ENCODE measurements at regions not wholly inside any gene's neighbourhood (a gene's known extent, or its start where the extent isn't known, plus 50 kb on each side); places are given as distances from the start of the nearest gene placed in this dataset.

DNA sequence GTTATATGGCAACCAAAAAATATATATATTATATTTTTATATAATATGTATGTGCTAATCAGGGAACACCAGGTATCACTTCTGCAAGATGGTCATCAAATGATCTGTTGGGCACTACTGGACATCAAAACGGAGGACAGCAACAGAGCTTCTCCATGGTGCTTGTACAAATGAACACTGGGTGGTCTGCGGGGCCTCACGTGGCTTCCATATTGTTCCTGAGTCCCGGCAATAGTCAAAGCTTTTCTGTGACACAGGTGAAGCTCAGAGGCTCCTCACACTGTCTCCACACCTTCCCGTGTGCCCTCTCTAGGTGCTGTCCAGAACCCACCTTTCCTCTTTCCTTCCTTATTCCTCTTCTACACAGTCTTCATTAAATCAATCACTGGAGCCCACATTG lies 149.9 kb upstream of the PIRT start:
- TF ChIP-seq L3MBTL2 (conservative IDR thresholded peaks at IDR 0.05) (no peak), BHLHE40 (IDR thresholded peaks at IDR 0.05; ENCODE audit: borderline replicate concordance) (no peak), FOXK2 (IDR thresholded peaks at IDR 0.05) (no peak), HDGF (IDR thresholded peaks at IDR 0.05; ENCODE audit: borderline replicate concordance) (no peak), NFRKB (IDR thresholded peaks at IDR 0.05) (no peak), LEF1 (IDR thresholded peaks at IDR 0.05; ENCODE audit: borderline replicate concordance) (no peak), SUZ12 (IDR thresholded peaks at IDR 0.05) (no peak), ARNT (IDR thresholded peaks at IDR 0.05) (no peak), FOXM1 (IDR thresholded peaks at IDR 0.05; ENCODE audit: borderline replicate concordance) (no peak), TARDBP (IDR thresholded peaks at IDR 0.05) (no peak), PKNOX1 (IDR thresholded peaks at IDR 0.05) (no peak), FOXA1 (IDR thresholded peaks at IDR 0.05) (no peak), ELF4 (IDR thresholded peaks at IDR 0.05) (no peak), SP1 (IDR thresholded peaks at IDR 0.05) (no peak), ZNF384 (IDR thresholded peaks at IDR 0.05) (no peak), CTBP1 (IDR thresholded peaks at IDR 0.05; ENCODE audit: borderline replicate concordance) (no peak)
- CTCF ChIA-PET = no interaction called here
- POLR2A ChIA-PET = no interaction called here
- no peak for DNase-seq (ENCODE audit: extremely low spot score)

DNA sequence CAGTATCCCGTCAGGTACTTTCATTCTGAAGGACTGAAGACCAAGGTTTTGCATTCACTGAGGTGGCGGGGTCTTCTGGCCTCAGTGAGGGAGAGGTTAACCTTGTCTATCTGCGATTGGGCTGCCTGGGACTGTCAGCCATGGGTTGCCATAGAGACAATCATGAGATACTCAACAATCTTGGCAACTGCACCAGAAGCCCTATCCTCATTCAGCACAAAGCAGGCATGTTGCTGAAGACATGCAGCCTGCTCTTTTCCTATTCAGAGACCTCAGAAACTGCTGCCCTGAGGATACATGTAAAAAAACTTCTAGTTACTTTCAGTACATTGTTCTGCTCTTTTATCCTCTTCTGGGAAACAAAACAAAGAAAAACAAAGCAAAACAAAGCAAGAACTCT lies 146.3 kb upstream of the PIRT start:
- POLR2A ChIA-PET = no interaction called here
- CTCF ChIA-PET = no interaction called here
- TF ChIP-seq SP1 (IDR thresholded peaks at IDR 0.05) = no peak
- no peak for TF ChIP-seq L3MBTL2 (conservative IDR thresholded peaks at IDR 0.05)
- TF ChIP-seq CTBP1 (IDR thresholded peaks at IDR 0.05; ENCODE audit: borderline replicate concordance) = no peak
- TF ChIP-seq PKNOX1 (IDR thresholded peaks at IDR 0.05) = no peak
- TF ChIP-seq FOXK2 (IDR thresholded peaks at IDR 0.05) = no peak
- TF ChIP-seq HDGF (IDR thresholded peaks at IDR 0.05; ENCODE audit: borderline replicate concordance) = no peak
- no peak for DNase-seq (ENCODE audit: extremely low spot score)

DNA sequence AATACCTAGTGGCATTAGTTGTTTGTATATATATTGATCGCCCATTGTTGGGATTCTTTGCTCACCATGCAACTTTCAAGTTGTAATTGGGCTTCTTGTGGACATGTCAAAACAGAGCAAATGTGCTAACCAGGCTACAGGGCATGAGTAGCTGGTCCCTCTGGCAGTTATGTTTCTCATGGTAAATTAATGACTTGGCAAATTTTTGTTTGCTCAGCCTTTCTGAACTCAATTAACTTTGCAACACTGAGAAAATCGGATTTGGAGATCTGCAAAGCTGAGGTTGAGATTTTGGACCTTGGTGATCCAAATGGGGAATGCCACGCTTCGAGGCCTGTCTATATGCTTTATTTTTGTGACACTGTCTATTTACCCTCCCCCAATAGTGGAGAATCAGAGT lies 138.5 kb upstream of the PIRT start:
- no peak for DNase-seq (ENCODE audit: extremely low spot score)

DNA sequence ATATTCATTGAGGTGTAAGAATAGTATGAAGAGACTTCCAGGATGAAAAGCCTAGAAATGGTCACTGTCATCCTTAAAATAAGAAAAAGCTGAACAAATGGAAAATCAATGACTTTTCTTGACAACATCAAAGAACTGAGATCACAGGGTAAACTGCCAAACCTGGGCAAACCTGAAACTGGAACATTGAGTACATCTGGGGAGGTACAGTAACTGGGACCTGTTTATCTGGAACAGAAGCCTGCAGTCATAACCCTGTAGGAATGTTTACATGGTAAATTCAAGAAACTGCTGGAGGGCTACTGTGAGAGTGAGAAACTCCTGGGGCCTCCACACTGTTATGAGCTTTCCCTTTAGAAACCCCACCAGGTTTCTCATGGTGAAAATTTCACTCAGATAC lies 130.1 kb upstream of the PIRT start:
- TF ChIP-seq BHLHE40 (IDR thresholded peaks at IDR 0.05; ENCODE audit: borderline replicate concordance) = no peak
- ChIA-PET POLR2A (no interaction called here), CTCF (no interaction called here)
- DNase-seq (ENCODE audit: extremely low spot score) = no peak

More for the DNA sequence above, 138.5 kb upstream of the PIRT start:
- ChIA-PET POLR2A (no interaction called here), CTCF (no interaction called here)
- no peak for TF ChIP-seq L3MBTL2 (conservative IDR thresholded peaks at IDR 0.05)
- no peak for TF ChIP-seq LEF1 (IDR thresholded peaks at IDR 0.05; ENCODE audit: borderline replicate concordance)
- TF ChIP-seq BHLHE40 (IDR thresholded peaks at IDR 0.05; ENCODE audit: borderline replicate concordance) = no peak
- TF ChIP-seq FOXK2 (IDR thresholded peaks at IDR 0.05) = no peak
- TF ChIP-seq ARNT (IDR thresholded peaks at IDR 0.05) = no peak
- no peak for TF ChIP-seq CTBP1 (IDR thresholded peaks at IDR 0.05; ENCODE audit: borderline replicate concordance)
- no peak for TF ChIP-seq ZNF384 (IDR thresholded peaks at IDR 0.05)
- no peak for TF ChIP-seq SUZ12 (IDR thresholded peaks at IDR 0.05)
- no peak for TF ChIP-seq TARDBP (IDR thresholded peaks at IDR 0.05)
- TF ChIP-seq NFRKB (IDR thresholded peaks at IDR 0.05) = no peak
- TF ChIP-seq FOXA1 (IDR thresholded peaks at IDR 0.05) = no peak
- no peak for TF ChIP-seq PKNOX1 (IDR thresholded peaks at IDR 0.05)
- TF ChIP-seq HDGF (IDR thresholded peaks at IDR 0.05; ENCODE audit: borderline replicate concordance) = no peak
- no peak for TF ChIP-seq FOXM1 (IDR thresholded peaks at IDR 0.05; ENCODE audit: borderline replicate concordance)
- TF ChIP-seq ELF4 (IDR thresholded peaks at IDR 0.05) = no peak
- no peak for TF ChIP-seq SP1 (IDR thresholded peaks at IDR 0.05)

- DNase-seq (ENCODE audit: extremely low spot score) = no peak
- TF ChIP-seq TARDBP (IDR thresholded peaks at IDR 0.05) = no peak
- TF ChIP-seq L3MBTL2 (conservative IDR thresholded peaks at IDR 0.05) = no peak
- no peak for TF ChIP-seq HDGF (IDR thresholded peaks at IDR 0.05; ENCODE audit: borderline replicate concordance)
- TF ChIP-seq NFRKB (IDR thresholded peaks at IDR 0.05) = no peak
- no peak for TF ChIP-seq ELF4 (IDR thresholded peaks at IDR 0.05)
- no peak for TF ChIP-seq SP1 (IDR thresholded peaks at IDR 0.05)
- POLR2A ChIA-PET = no interaction called here
- CTCF ChIA-PET = no interaction called here
Observed at GRCh38 chr17:10956821-10957220, 118.9 kb upstream of the PIRT start.

DNA sequence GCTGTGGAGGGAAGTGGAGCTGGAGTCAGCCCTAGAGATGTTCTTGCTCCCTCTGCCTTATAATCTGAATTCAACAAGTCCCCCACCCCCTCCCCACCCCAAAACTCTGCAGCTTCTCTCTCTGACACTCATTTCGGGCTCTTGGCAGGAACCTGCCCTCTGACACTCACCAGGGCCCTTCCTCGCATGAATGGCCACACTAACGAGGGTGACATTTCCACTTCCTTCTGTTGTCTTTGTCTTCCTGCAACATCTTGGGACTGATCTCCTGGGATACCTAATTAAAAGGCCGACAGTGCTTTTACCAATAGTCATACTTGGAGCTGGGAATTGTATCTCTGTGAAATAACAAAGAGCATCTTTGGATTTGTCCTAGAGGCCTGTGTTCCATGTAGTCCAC lies 106.9 kb upstream of the PIRT start:
- TF ChIP-seq FOXM1 (IDR thresholded peaks at IDR 0.05; ENCODE audit: borderline replicate concordance) (no peak), ARNT (IDR thresholded peaks at IDR 0.05) (no peak), SUZ12 (IDR thresholded peaks at IDR 0.05) (no peak), BHLHE40 (IDR thresholded peaks at IDR 0.05; ENCODE audit: borderline replicate concordance) (no peak), TARDBP (IDR thresholded peaks at IDR 0.05) (no peak), LEF1 (IDR thresholded peaks at IDR 0.05; ENCODE audit: borderline replicate concordance) (no peak), FOXA1 (IDR thresholded peaks at IDR 0.05) (no peak), FOXK2 (IDR thresholded peaks at IDR 0.05) (no peak), HDGF (IDR thresholded peaks at IDR 0.05; ENCODE audit: borderline replicate concordance) (no peak), NFRKB (IDR thresholded peaks at IDR 0.05) (no peak)
- ChIA-PET POLR2A (no interaction called here), CTCF (no interaction called here)
- DNase-seq (ENCODE audit: extremely low spot score) = no peak

GRCh38 chr17:10936931-10937330 lies 99.0 kb upstream of the PIRT start:
- ChIA-PET CTCF (no interaction called here), POLR2A (no interaction called here)
- DNase-seq (ENCODE audit: extremely low spot score) = no peak
- TF ChIP-seq NFRKB (IDR thresholded peaks at IDR 0.05) (no peak), ARNT (IDR thresholded peaks at IDR 0.05) (no peak), FOXM1 (IDR thresholded peaks at IDR 0.05; ENCODE audit: borderline replicate concordance) (no peak), BHLHE40 (IDR thresholded peaks at IDR 0.05; ENCODE audit: borderline replicate concordance) (no peak)
